HG03460 (cell line): ENCODE measurements at regions not wholly inside any gene's neighbourhood (a gene's known extent, or its start where the extent isn't known, plus 50 kb on each side); places are given as distances from the start of the nearest gene placed in this dataset.

Experiments
- ATAC-seq: cut with Tn5 transposase; IDR thresholded peaks from one replicate; pipeline ENCODE4 v1.9.1; 2021; ENCODE audit not compliant: unreplicated experiment

GRCh38 chr2:173760553-173760952, 204.6 kb downstream of the SP3 start:
- no peak for ATAC-seq

- no peak for ATAC-seq
Measured at GRCh38 chr2:173761603-173762119, 203.5 kb downstream of the SP3 start.

- ATAC-seq: no peak
Measured at GRCh38 chr2:173762221-173762620, 203.0 kb downstream of the SP3 start.

GRCh38 chr2:173762864-173763263, 202.3 kb downstream of the SP3 start:
- no peak for ATAC-seq

GRCh38 chr2:173763641-173764040, 201.5 kb downstream of the SP3 start:
- ATAC-seq: no peak

GRCh38 chr2:173764094-173764493, 201.1 kb downstream of the SP3 start:
- no peak for ATAC-seq

- ATAC-seq: no peak
Measured at GRCh38 chr2:173766537-173767289, 198.5 kb downstream of the SP3 start.

GRCh38 chr2:173770947-173771678, 194.1 kb downstream of the SP3 start:
- no peak for ATAC-seq

GRCh38 chr2:173772205-173772604, 193.0 kb downstream of the SP3 start:
- ATAC-seq: no peak

- no peak for ATAC-seq
Measured at GRCh38 chr2:173773076-173773475, 192.1 kb downstream of the SP3 start.

- no peak for ATAC-seq
Measured at GRCh38 chr2:173775440-173775839, 189.7 kb downstream of the SP3 start.

GRCh38 chr2:173782681-173783080, 182.5 kb downstream of the SP3 start:
- no peak for ATAC-seq

- no peak for ATAC-seq
Measured at GRCh38 chr2:173783382-173783781, 181.8 kb downstream of the SP3 start.

GRCh38 chr2:173785813-173786212, 179.4 kb downstream of the SP3 start:
- ATAC-seq: no peak

- ATAC-seq: no peak
Measured at GRCh38 chr2:173791502-173791901, 173.7 kb downstream of the SP3 start.

- ATAC-seq: no peak
Measured at GRCh38 chr2:173792166-173792565, 173.0 kb downstream of the SP3 start.

GRCh38 chr2:173792741-173793140, 172.4 kb downstream of the SP3 start:
- no peak for ATAC-seq

GRCh38 chr2:173793709-173794565, 171.2 kb downstream of the SP3 start:
- no peak for ATAC-seq

- ATAC-seq: no peak
Measured at GRCh38 chr2:173797586-173798263, 167.4 kb downstream of the SP3 start.

- ATAC-seq: no peak
Measured at GRCh38 chr2:173802518-173802917, 162.7 kb downstream of the SP3 start.

GRCh38 chr2:173803449-173803848, 161.7 kb downstream of the SP3 start:
- ATAC-seq: no peak
